Small intestine (tissue), 7 donors: ENCODE measurements at regions not wholly inside any gene's neighbourhood (a gene's known extent, or its start where the extent isn't known, plus 50 kb on each side); places are given as distances from the start of the nearest gene placed in this dataset.
A peak's percentile ranks its signal among the peaks of the same experiment; 100 is the strongest.

Source experiments
- DNase-seq, 2 donors: peaks; one replicate each; pipeline versions ENCODE4 v3.0.0 to v3.0.0-alpha.2; 2013
- FAIRE-seq: peaks from 2 replicates; lab custom pipeline; 2012; peaks lifted over from hg19 to GRCh38; lab: Jason Lieb, UNC
- H3K27ac ChIP-seq, 3 donors: one replicate each; pipeline ENCODE4 v1.5.1; 2013; ENCODE audit warnings: low read length in 2 of 3, mild to moderate bottlenecking in 2 of 3, control low read depth in 1 of 3, inconsistent platforms in 1 of 3, low read depth in 1 of 3, moderate library complexity in 1 of 3
- H3K27me3 ChIP-seq, 3 donors: one replicate each; pipeline ENCODE4 v1.6.1; 2013; ENCODE audit warnings: low read length in 3 of 3, inconsistent platforms in 1 of 3; ENCODE audit not compliant: control insufficient read depth in 3 of 3, insufficient read depth in 3 of 3
- H3K36me3 ChIP-seq, 3 donors: one replicate each; pipeline ENCODE4 v1.6.1; 2013; ENCODE audit warnings: low read length in 3 of 3, inconsistent platforms in 1 of 3, low read depth in 1 of 3, mild to moderate bottlenecking in 1 of 3, moderate library complexity in 1 of 3; ENCODE audit not compliant: control insufficient read depth in 3 of 3, insufficient read depth in 2 of 3
- H3K4me1 ChIP-seq, 3 donors: one replicate each; pipeline ENCODE4 v1.6.1; 2013; ENCODE audit warnings: low read length in 2 of 3, inconsistent platforms in 1 of 3, low read depth in 1 of 3, mild to moderate bottlenecking in 1 of 3, moderate library complexity in 1 of 3; ENCODE audit not compliant: control insufficient read depth in 3 of 3, insufficient read depth in 2 of 3
- H3K4me3 ChIP-seq, 3 donors: one replicate each; pipeline ENCODE4 v1.5.1; 2013; ENCODE audit warnings: low read length in 3 of 3, control low read depth in 1 of 3, inconsistent platforms in 1 of 3, low read depth in 1 of 3, mild to moderate bottlenecking in 1 of 3, moderate library complexity in 1 of 3
- H3K9me3 ChIP-seq, 2 donors: one replicate each; pipeline ENCODE4 v1.6.1; 2013; ENCODE audit warnings: low read depth in 1 of 2, low read length in 1 of 2; ENCODE audit not compliant: control insufficient read depth in 2 of 2, insufficient read depth in 1 of 2
- WGBS, 3 donors: extraction: QIAGEN DNeasy Blood & Tissue Kit; methylation state at CpG; one replicate each; pipeline ENCODE4 v1.1.7; 2013; 5-methylcytosine and 5-hydroxymethylcytosine counted together
- donor health status: healthy with polysubstance abuse.
- donor health status: control.
- donor health status: control.
- donor health status: Bipolar disorder and iron deficiency.
- donor health status: healthy.

GRCh38 chr4:112940336-112940735 lies 109.1 kb upstream of the ANK2 start:
- no peak for DNase-seq
- Histone ChIP-seq H3K36me3 (no peaks in the 10 kb centered on the region), H3K9me3 (no peaks in the 10 kb centered on the region), H3K4me1 (no peaks in the 10 kb centered on the region), H3K27ac (no peak overlapping the region), H3K4me3 (no peak overlapping the region), H3K27me3 (no peaks in the 10 kb centered on the region)
- FAIRE-seq, result no peak

- Histone ChIP-seq H3K4me1 (no peaks in the 10 kb centered on the region), H3K27ac (no peak overlapping the region), H3K4me3 (no peak overlapping the region), H3K27me3 (no peaks in the 10 kb centered on the region), H3K36me3 (no peaks in the 10 kb centered on the region), H3K9me3 (no peaks in the 10 kb centered on the region)
- DNase-seq (no peak), FAIRE-seq (no peak)
- 67 to 77% (median 74%) methylated on average over 2 of the region's 2 CpGs for WGBS, 3 donors
Measured at GRCh38 chr4:112942077-112942476, 107.4 kb upstream of the ANK2 start.

- Histone ChIP-seq H3K4me3 (no peak overlapping the region), H3K27me3 (no peaks in the 10 kb centered on the region), H3K36me3 (no peaks in the 10 kb centered on the region), H3K4me1 (no peaks in the 10 kb centered on the region), H3K27ac (no peak overlapping the region), H3K9me3 (no peaks in the 10 kb centered on the region)
- 66 to 82% (median 69%) methylated on average over 2 of the region's 2 CpGs for WGBS, 3 donors
- FAIRE-seq (no peak), DNase-seq (no peak)
Measured at GRCh38 chr4:112942997-112943396, 106.5 kb upstream of the ANK2 start.

DNA sequence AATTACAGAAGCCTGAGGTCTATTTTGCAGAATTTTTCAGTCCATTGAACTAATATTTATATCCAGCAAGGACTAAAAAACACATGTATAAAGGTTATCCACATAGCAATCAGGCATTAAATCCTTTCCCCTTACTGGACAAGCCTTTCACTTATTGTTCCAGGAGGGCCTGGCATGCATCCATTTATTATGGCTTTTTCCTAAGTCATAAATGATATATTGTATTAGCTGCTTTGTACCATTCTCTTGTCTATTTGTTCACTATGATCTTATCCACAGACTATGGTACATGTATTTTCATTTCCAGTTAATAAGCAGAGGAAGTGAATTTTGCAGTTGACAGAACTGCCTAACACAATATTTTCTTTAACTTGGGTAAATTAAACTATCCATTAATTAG lies 105.4 kb upstream of the ANK2 start:
- no peak for DNase-seq
- H3K27ac ChIP-seq, result no peak overlapping the region
- H3K9me3 ChIP-seq, result no peaks in the 10 kb centered on the region

GRCh38 chr4:112946127-112946526 lies 103.3 kb upstream of the ANK2 start:
- WGBS, 3 donors, result 68 to 72% (median 70%) methylated on average over 7 of the region's 7 CpGs
- Histone ChIP-seq H3K9me3 (no peaks in the 10 kb centered on the region), H3K27me3 (no peaks in the 10 kb centered on the region), H3K36me3 (no peaks in the 10 kb centered on the region), H3K4me1 (no peaks in the 10 kb centered on the region), H3K27ac (no peak overlapping the region), H3K4me3 (no peak overlapping the region)
- no peak for FAIRE-seq
- no peak for DNase-seq

More for the DNA sequence above, 105.4 kb upstream of the ANK2 start:
- FAIRE-seq, result no peak
- no peaks in the 10 kb centered on the region for H3K4me1 ChIP-seq
- H3K27me3 ChIP-seq, result no peaks in the 10 kb centered on the region
- no peaks in the 10 kb centered on the region for H3K36me3 ChIP-seq
- no peak overlapping the region for H3K4me3 ChIP-seq

- FAIRE-seq (no peak), DNase-seq (no peak)
- WGBS, 3 donors, result 65 to 67% (median 67%) methylated on average over 2 of the region's 2 CpGs
- no peaks in the 10 kb centered on the region for H3K9me3 ChIP-seq
- no peak overlapping the region for H3K4me3 ChIP-seq
- H3K27ac ChIP-seq, result no peak overlapping the region
- no peaks in the 10 kb centered on the region for H3K27me3 ChIP-seq
- no peaks in the 10 kb centered on the region for H3K36me3 ChIP-seq
- no peaks in the 10 kb centered on the region for H3K4me1 ChIP-seq
Measured at GRCh38 chr4:112947616-112948015, 101.8 kb upstream of the ANK2 start.

GRCh38 chr4:112951362-112952312 lies 97.8 kb upstream of the ANK2 start:
- WGBS, 3 donors, result 43 to 54% (median 49%) methylated on average over 6 of the region's 6 CpGs
- DNase-seq (peak; percentile 5 to 9), FAIRE-seq (peak; percentile 87)
- Histone ChIP-seq H3K36me3 (no peaks in the 10 kb centered on the region), H3K4me1 (no peaks in the 10 kb centered on the region), H3K27ac (no peak overlapping the region), H3K4me3 (no peak overlapping the region), H3K27me3 (no peaks in the 10 kb centered on the region), H3K9me3 (no peaks in the 10 kb centered on the region)

- Histone ChIP-seq H3K36me3 (no peaks in the 10 kb centered on the region), H3K27me3 (no peaks in the 10 kb centered on the region), H3K9me3 (no peaks in the 10 kb centered on the region), H3K4me3 (no peak overlapping the region), H3K4me1 (no peaks in the 10 kb centered on the region), H3K27ac (no peak overlapping the region)
- FAIRE-seq (no peak), DNase-seq (no peak)
- WGBS, 3 donors, result 35 to 54% (median 42%) methylated on average over 1 of the region's 1 CpG
Measured at GRCh38 chr4:112952313-112952700, 97.1 kb upstream of the ANK2 start.

GRCh38 chr4:112953262-112953661 lies 96.2 kb upstream of the ANK2 start:
- Histone ChIP-seq H3K27me3 (no peaks in the 10 kb centered on the region), H3K36me3 (no peaks in the 10 kb centered on the region), H3K4me3 (no peak overlapping the region), H3K9me3 (no peaks in the 10 kb centered on the region), H3K27ac (no peak overlapping the region), H3K4me1 (no peaks in the 10 kb centered on the region)
- no peak for FAIRE-seq
- 32 to 40% (median 33%) methylated on average over 3 of the region's 3 CpGs for WGBS, 3 donors
- DNase-seq, result no peak
